DMS153 treated with DMSO at 0.1 percent for 48 hours (cell line): ENCODE measurements at regions not wholly inside any gene's neighbourhood (a gene's known extent, or its start where the extent isn't known, plus 50 kb on each side); places are given as distances from the start of the nearest gene placed in this dataset.
"Not testable (repeated sequence)": the region's sequence is repeated elsewhere in the genome, so short reads cannot be mapped to it uniquely, and the experiment has no call there.

Experiments used
- DNase-seq: peaks from one replicate; lab custom pipeline; 2025; ENCODE audit not compliant: unreplicated experiment; lab: John Stamatoyannopoulos, UW

- not testable (repeated sequence) for DNase-seq
These were observed 86.9 kb upstream of the FZD7 start for GRCh38 chr2:201946746-201947145.

- no peak for DNase-seq
These were observed 86.4 kb upstream of the FZD7 start for GRCh38 chr2:201947287-201947686.

GRCh38 chr2:201949181-201949926, 84.3 kb upstream of the FZD7 start:
- DNase-seq = no peak

GRCh38 chr2:201949927-201950246, 83.8 kb upstream of the FZD7 start:
- no peak for DNase-seq

GRCh38 chr2:201950606-201951005, 83.0 kb upstream of the FZD7 start:
- DNase-seq = no peak

GRCh38 chr2:201952187-201952586, 81.5 kb upstream of the FZD7 start:
- no peak for DNase-seq

GRCh38 chr2:201953396-201953795, 80.3 kb upstream of the FZD7 start:
- no peak for DNase-seq

- no peak for DNase-seq
These were observed 79.8 kb upstream of the FZD7 start for GRCh38 chr2:201953880-201954279.

- no peak for DNase-seq
These were observed 78.4 kb upstream of the FZD7 start for GRCh38 chr2:201955231-201955630.

- no peak for DNase-seq
These were observed 77.9 kb upstream of the FZD7 start for GRCh38 chr2:201955702-201956141.

- no peak for DNase-seq
These were observed 77.3 kb upstream of the FZD7 start for GRCh38 chr2:201956361-201956760.

GRCh38 chr2:201957091-201957490, 76.6 kb upstream of the FZD7 start:
- no peak for DNase-seq

- no peak for DNase-seq
These were observed 74.5 kb upstream of the FZD7 start for GRCh38 chr2:201959198-201959597.

- no peak for DNase-seq
These were observed 74.0 kb upstream of the FZD7 start for GRCh38 chr2:201959626-201960025.

- no peak for DNase-seq
These were observed 73.3 kb upstream of the FZD7 start for GRCh38 chr2:201960305-201960704.

- no peak for DNase-seq
These were observed 72.3 kb upstream of the FZD7 start for GRCh38 chr2:201961401-201961800.

- no peak for DNase-seq
These were observed 70.7 kb upstream of the FZD7 start for GRCh38 chr2:201962774-201963562.

GRCh38 chr2:201964011-201964410, 69.6 kb upstream of the FZD7 start:
- no peak for DNase-seq

- DNase-seq = no peak
These were observed 68.9 kb upstream of the FZD7 start for GRCh38 chr2:201964631-201965206.

GRCh38 chr2:201965550-201965949, 68.1 kb upstream of the FZD7 start:
- DNase-seq = no peak

- DNase-seq = no peak
These were observed 66.8 kb upstream of the FZD7 start for GRCh38 chr2:201966691-201967438.
